NB4 (cell line): ENCODE measurements at regions not wholly inside any gene's neighbourhood (a gene's known extent, or its start where the extent isn't known, plus 50 kb on each side); places are given as distances from the start of the nearest gene placed in this dataset.
A peak's percentile ranks its signal among the peaks of the same experiment; 100 is the strongest.
"Not testable (repeated sequence)": the region's sequence is repeated elsewhere in the genome, so short reads cannot be mapped to it uniquely, and the experiment has no call there.

Experiments used
- DNase-seq: peaks from one replicate; pipeline ENCODE4 v3.0.0; 2010; ENCODE audit warnings: low read depth
- H3K4me3 ChIP-seq: one replicate; pipeline ENCODE4 v1.5.1; 2011; ENCODE audit warnings: mild to moderate bottlenecking, low read depth, low read length, moderate library complexity
- CTCF ChIP-seq: IDR thresholded peaks from one replicate; pipeline ENCODE4 v1.5.1; 2012; ENCODE audit warnings: low read depth, low read length
- MAX ChIP-seq: IDR thresholded peaks from 2 replicates; pipeline ENCODE4 v1.6.1; 2011; ENCODE audit warnings: low read depth, low read length
- MYC ChIP-seq: IDR thresholded peaks from 2 replicates; pipeline ENCODE4 v1.6.1; 2011; ENCODE audit warnings: low read depth, low read length
- POLR2A ChIP-seq: IDR thresholded peaks from 2 replicates; pipeline ENCODE4 v1.6.1; 2011; ENCODE audit warnings: mild to moderate bottlenecking; ENCODE audit not compliant: insufficient read length; ENCODE audit errors: extremely low read depth

GRCh38 chr3:39721076-39721475, 88.3 kb upstream of the MYRIP start:
- TF ChIP-seq MYC, result no peak
- TF ChIP-seq MAX, result no peak
- TF ChIP-seq POLR2A, result no peak
- TF ChIP-seq CTCF, result no peak
- no peak overlapping the region for H3K4me3 ChIP-seq
- DNase-seq, result no peak

GRCh38 chr3:39724233-39724846, 85.1 kb upstream of the MYRIP start:
- peak; percentile 2 for DNase-seq
- H3K4me3 ChIP-seq, result no peak overlapping the region
- TF ChIP-seq MYC (no peak), MAX (no peak), POLR2A (no peak), CTCF (peak; percentile 5)

GRCh38 chr3:39725321-39725720, 84.1 kb upstream of the MYRIP start:
- no peak overlapping the region for H3K4me3 ChIP-seq
- no peak for DNase-seq
- no peak for TF ChIP-seq MYC
- no peak for TF ChIP-seq MAX
- TF ChIP-seq CTCF, result no peak
- TF ChIP-seq POLR2A, result no peak

GRCh38 chr3:39727415-39727814, 82.0 kb upstream of the MYRIP start:
- DNase-seq, result peak; percentile 16
- no peak overlapping the region for H3K4me3 ChIP-seq
- TF ChIP-seq CTCF (no peak), MAX (no peak), POLR2A (no peak), MYC (no peak)

- H3K4me3 ChIP-seq, result no peak overlapping the region
- no peak for DNase-seq
- TF ChIP-seq CTCF (no peak), MAX (no peak), MYC (no peak), POLR2A (no peak)
These were observed 75.6 kb upstream of the MYRIP start for GRCh38 chr3:39733804-39734203.

GRCh38 chr3:39739658-39740057, 69.8 kb upstream of the MYRIP start:
- DNase-seq, result not testable (repeated sequence)

More at GRCh38 chr3:39739658-39740057, 69.8 kb upstream of the MYRIP start:
- H3K4me3 ChIP-seq, result not testable (repeated sequence)
